ENCODE measurements at regions not wholly inside any gene's neighbourhood (a gene's known extent, or its start where the extent isn't known, plus 50 kb on each side); places are given as distances from the start of the nearest gene placed in this dataset.

GRCh38 chr14:42145766-42146165 is 539.1 kb downstream of the LRFN5 start:
- no peaks in the 10 kb centered on the region for H3K9me3 ChIP-seq (ENCODE audit: low read length)

GRCh38 chr14:42143114-42143513 is 536.4 kb downstream of the LRFN5 start:
- Histone ChIP-seq H3K27me3 (ENCODE audit: insufficient read depth, low read length) (no peaks in the 10 kb centered on the region), H3K36me3 (ENCODE audit: insufficient read depth, low read length) (no peaks in the 10 kb centered on the region), H3K4me1 (ENCODE audit: insufficient read depth, low read length) (no peaks in the 10 kb centered on the region), H2AFZ (ENCODE audit: low read depth, low read length) (no peak overlapping the region), H3K9me3 (ENCODE audit: low read length) (no peaks in the 10 kb centered on the region), H3K4me3 (ENCODE audit: low read length) (no peak overlapping the region)

More at GRCh38 chr14:42145766-42146165, 539.1 kb downstream of the LRFN5 start:
- Histone ChIP-seq H2AFZ (ENCODE audit: low read depth, low read length) (no peak overlapping the region), H3K4me3 (ENCODE audit: low read length) (no peak overlapping the region), H3K27me3 (ENCODE audit: insufficient read depth, low read length) (no peaks in the 10 kb centered on the region), H3K36me3 (ENCODE audit: insufficient read depth, low read length) (no peaks in the 10 kb centered on the region), H3K4me1 (ENCODE audit: insufficient read depth, low read length) (no peaks in the 10 kb centered on the region)

DNA sequence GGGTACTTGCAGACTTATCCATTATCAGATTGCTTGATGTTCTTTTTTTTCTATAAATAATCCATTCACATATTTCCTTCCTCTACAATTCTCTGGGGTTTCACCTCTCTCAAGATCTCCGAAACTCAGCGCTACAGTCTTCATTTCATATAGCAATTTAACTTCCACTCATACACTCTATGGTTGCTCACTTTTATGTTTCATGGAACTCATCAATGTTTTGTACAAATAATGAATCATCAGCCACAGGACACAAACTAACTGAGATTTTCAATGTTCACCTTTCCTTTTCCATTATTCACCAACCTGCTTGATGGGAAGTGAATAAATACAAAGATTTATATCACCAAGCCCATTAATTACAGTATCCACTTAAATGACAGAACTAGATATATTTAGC is 534.7 kb downstream of the LRFN5 start:
- Histone ChIP-seq H3K9me3 (ENCODE audit: low read length) (no peaks in the 10 kb centered on the region), H3K36me3 (ENCODE audit: insufficient read depth, low read length) (no peaks in the 10 kb centered on the region), H3K4me3 (ENCODE audit: low read length) (no peak overlapping the region), H2AFZ (ENCODE audit: low read depth, low read length) (no peak overlapping the region), H3K27me3 (ENCODE audit: insufficient read depth, low read length) (no peaks in the 10 kb centered on the region), H3K4me1 (ENCODE audit: insufficient read depth, low read length) (no peaks in the 10 kb centered on the region)

- Histone ChIP-seq H2AFZ (ENCODE audit: low read depth, low read length) (no peak overlapping the region), H3K36me3 (ENCODE audit: insufficient read depth, low read length) (no peaks in the 10 kb centered on the region), H3K4me1 (ENCODE audit: insufficient read depth, low read length) (no peaks in the 10 kb centered on the region), H3K9me3 (ENCODE audit: low read length) (no peaks in the 10 kb centered on the region), H3K27me3 (ENCODE audit: insufficient read depth, low read length) (no peaks in the 10 kb centered on the region), H3K4me3 (ENCODE audit: low read length) (no peak overlapping the region)
These were observed 534.2 kb downstream of the LRFN5 start for GRCh38 chr14:42140831-42141279.

- Histone ChIP-seq H2AFZ (ENCODE audit: low read depth, low read length) (no peak overlapping the region), H3K27me3 (ENCODE audit: insufficient read depth, low read length) (no peaks in the 10 kb centered on the region), H3K9me3 (ENCODE audit: low read length) (no peaks in the 10 kb centered on the region), H3K36me3 (ENCODE audit: insufficient read depth, low read length) (no peaks in the 10 kb centered on the region), H3K4me1 (ENCODE audit: insufficient read depth, low read length) (no peaks in the 10 kb centered on the region), H3K4me3 (ENCODE audit: low read length) (no peak overlapping the region)
These were observed 533.3 kb downstream of the LRFN5 start for GRCh38 chr14:42140001-42140400.

DNA sequence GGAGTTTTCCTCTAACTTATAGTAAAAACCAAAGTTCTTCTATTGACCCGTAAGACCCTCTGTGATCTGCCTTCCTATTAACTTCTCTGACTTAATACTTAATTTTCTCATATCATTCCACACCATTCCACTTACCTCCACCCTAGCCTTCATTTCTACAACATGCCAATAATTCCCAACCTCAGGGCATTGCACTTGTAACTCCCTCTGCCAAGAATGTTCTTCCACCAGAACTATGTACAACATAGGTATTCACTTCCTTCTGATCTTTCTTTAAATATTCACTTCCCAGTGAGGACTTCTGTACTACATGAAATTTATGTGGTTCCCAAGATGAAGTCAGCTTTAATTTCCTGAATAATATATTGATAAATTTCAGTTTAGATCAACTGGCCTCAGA is 531.7 kb downstream of the LRFN5 start:
- Histone ChIP-seq H2AFZ (ENCODE audit: low read depth, low read length) (no peak overlapping the region), H3K27me3 (ENCODE audit: insufficient read depth, low read length) (no peaks in the 10 kb centered on the region), H3K4me1 (ENCODE audit: insufficient read depth, low read length) (no peaks in the 10 kb centered on the region), H3K36me3 (ENCODE audit: insufficient read depth, low read length) (no peaks in the 10 kb centered on the region), H3K9me3 (ENCODE audit: low read length) (no peaks in the 10 kb centered on the region), H3K4me3 (ENCODE audit: low read length) (no peak overlapping the region)

GRCh38 chr14:42130815-42131214 is 524.1 kb downstream of the LRFN5 start:
- Histone ChIP-seq H3K4me1 (ENCODE audit: insufficient read depth, low read length) (no peaks in the 10 kb centered on the region), H3K4me3 (ENCODE audit: low read length) (no peak overlapping the region), H3K27me3 (ENCODE audit: insufficient read depth, low read length) (no peaks in the 10 kb centered on the region), H3K9me3 (ENCODE audit: low read length) (no peaks in the 10 kb centered on the region), H2AFZ (ENCODE audit: low read depth, low read length) (no peak overlapping the region), H3K36me3 (ENCODE audit: insufficient read depth, low read length) (no peaks in the 10 kb centered on the region)

- no peaks in the 10 kb centered on the region for H3K27me3 ChIP-seq (ENCODE audit: insufficient read depth, low read length)
- H2AFZ ChIP-seq (ENCODE audit: low read depth, low read length): no peak overlapping the region
- no peaks in the 10 kb centered on the region for H3K4me1 ChIP-seq (ENCODE audit: insufficient read depth, low read length)
- no peaks in the 10 kb centered on the region for H3K36me3 ChIP-seq (ENCODE audit: insufficient read depth, low read length)
- no peaks in the 10 kb centered on the region for H3K9me3 ChIP-seq (ENCODE audit: low read length)
- H3K4me3 ChIP-seq (ENCODE audit: low read length): no peak overlapping the region
These were observed 516.9 kb downstream of the LRFN5 start for GRCh38 chr14:42123526-42123925.

DNA sequence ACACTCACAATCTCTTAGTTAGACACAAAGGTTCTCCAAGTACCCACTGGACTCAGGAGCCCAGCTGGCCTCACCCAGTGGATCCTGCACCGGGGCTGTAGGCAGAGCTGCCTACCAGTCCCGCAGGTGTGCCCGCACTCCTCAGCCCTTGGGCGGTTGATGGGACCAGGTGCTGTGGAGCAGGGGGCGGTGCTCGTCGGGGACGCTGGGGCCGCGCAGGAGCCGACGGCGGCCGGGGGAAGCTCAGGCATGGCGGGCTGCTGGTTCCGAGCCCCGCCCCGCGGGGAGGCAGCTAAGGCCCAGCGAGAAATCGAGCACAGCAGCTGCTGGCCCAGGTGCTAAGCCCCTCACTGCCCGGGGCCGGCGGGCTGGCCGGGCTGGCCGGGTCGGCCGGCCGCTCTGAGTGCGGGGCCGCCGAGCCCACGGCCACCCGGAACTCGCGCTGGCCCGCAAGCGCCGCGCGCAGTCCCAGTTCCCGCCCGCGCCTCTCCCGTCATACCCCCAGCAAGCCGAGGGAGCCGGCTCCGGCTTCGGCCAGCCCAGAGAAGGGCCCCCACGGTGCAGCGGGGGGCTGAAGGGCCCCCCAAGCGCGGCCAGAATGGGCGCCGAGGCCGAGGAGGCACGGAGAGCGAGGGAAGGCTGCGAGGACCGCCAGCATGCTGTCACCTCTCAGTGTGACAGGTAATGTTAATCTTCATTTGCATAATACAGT is 506.8 kb downstream of the LRFN5 start:
- Histone ChIP-seq H3K36me3 (ENCODE audit: insufficient read depth, low read length) (no peaks in the 10 kb centered on the region), H2AFZ (ENCODE audit: low read depth, low read length) (no peak overlapping the region), H3K4me1 (ENCODE audit: insufficient read depth, low read length) (no peaks in the 10 kb centered on the region), H3K9me3 (ENCODE audit: low read length) (no peaks in the 10 kb centered on the region), H3K27me3 (ENCODE audit: insufficient read depth, low read length) (no peaks in the 10 kb centered on the region), H3K4me3 (ENCODE audit: low read length) (no peak overlapping the region)

DNA sequence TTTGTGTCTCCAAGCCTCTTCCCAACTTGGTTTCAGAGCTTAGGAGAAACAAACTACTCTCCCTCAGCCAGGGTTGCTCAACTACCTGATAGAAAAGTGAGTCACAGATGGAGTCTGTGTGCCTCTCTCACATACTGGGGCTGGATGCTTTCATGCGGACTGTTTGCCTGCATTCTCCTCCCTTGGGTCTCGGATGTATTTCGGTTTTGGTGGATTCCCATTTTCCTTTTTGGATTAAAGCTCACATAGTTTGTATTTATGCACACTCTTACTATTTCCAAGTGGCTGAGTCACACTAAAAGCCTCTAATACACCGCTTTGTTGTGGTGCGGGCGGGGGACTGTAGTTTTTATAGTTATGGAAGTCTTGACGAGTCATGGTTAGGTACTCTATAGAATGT is 505.4 kb downstream of the LRFN5 start:
- Histone ChIP-seq H3K36me3 (ENCODE audit: insufficient read depth, low read length) (no peaks in the 10 kb centered on the region), H3K4me3 (ENCODE audit: low read length) (no peak overlapping the region), H3K27me3 (ENCODE audit: insufficient read depth, low read length) (no peaks in the 10 kb centered on the region), H3K9me3 (ENCODE audit: low read length) (no peaks in the 10 kb centered on the region), H2AFZ (ENCODE audit: low read depth, low read length) (no peak overlapping the region), H3K4me1 (ENCODE audit: insufficient read depth, low read length) (no peaks in the 10 kb centered on the region)

GRCh38 chr14:42111355-42111754 is 504.7 kb downstream of the LRFN5 start:
- no peaks in the 10 kb centered on the region for H3K36me3 ChIP-seq (ENCODE audit: insufficient read depth, low read length)
- H3K4me3 ChIP-seq (ENCODE audit: low read length): no peak overlapping the region
- H3K27me3 ChIP-seq (ENCODE audit: insufficient read depth, low read length): peaks cover 3% of the 10 kb centered on the region
- no peaks in the 10 kb centered on the region for H3K9me3 ChIP-seq (ENCODE audit: low read length)
- no peaks in the 10 kb centered on the region for H3K4me1 ChIP-seq (ENCODE audit: insufficient read depth, low read length)
- no peak overlapping the region for H2AFZ ChIP-seq (ENCODE audit: low read depth, low read length)

GRCh38 chr14:42110167-42110566 is 503.5 kb downstream of the LRFN5 start:
- H3K27me3 ChIP-seq (ENCODE audit: insufficient read depth, low read length): peaks cover 3% of the 10 kb centered on the region
- H3K36me3 ChIP-seq (ENCODE audit: insufficient read depth, low read length): no peaks in the 10 kb centered on the region
- H3K4me3 ChIP-seq (ENCODE audit: low read length): no peak overlapping the region
- no peaks in the 10 kb centered on the region for H3K9me3 ChIP-seq (ENCODE audit: low read length)
- no peaks in the 10 kb centered on the region for H3K4me1 ChIP-seq (ENCODE audit: insufficient read depth, low read length)
- no peak overlapping the region for H2AFZ ChIP-seq (ENCODE audit: low read depth, low read length)

GRCh38 chr14:42095155-42095554 is 488.5 kb downstream of the LRFN5 start:
- no peak overlapping the region for H2AFZ ChIP-seq (ENCODE audit: low read depth, low read length)
- no peak overlapping the region for H3K4me3 ChIP-seq (ENCODE audit: low read length)
- no peaks in the 10 kb centered on the region for H3K27me3 ChIP-seq (ENCODE audit: insufficient read depth, low read length)
- H3K4me1 ChIP-seq (ENCODE audit: insufficient read depth, low read length): no peaks in the 10 kb centered on the region
- no peaks in the 10 kb centered on the region for H3K9me3 ChIP-seq (ENCODE audit: low read length)
- no peaks in the 10 kb centered on the region for H3K36me3 ChIP-seq (ENCODE audit: insufficient read depth, low read length)

DNA sequence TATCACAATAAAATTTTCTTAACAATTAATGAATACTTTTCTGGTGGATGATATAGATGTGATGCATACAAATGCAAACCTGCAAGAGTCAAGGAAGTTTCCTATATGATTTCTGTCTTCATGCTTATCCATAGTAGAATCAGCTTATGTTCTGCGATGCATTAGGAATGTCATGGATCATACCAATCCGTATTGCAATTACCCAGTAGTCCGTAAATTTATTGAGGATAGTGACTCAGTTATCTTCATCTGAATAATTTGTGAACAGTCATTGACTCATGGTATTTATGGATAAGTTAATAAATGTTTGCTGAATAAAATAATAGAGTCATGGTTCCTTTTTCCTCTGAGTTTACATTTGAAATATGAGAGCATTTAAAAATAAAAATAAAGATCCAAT is 483.4 kb downstream of the LRFN5 start:
- H3K4me1 ChIP-seq (ENCODE audit: insufficient read depth, low read length): no peaks in the 10 kb centered on the region
- no peaks in the 10 kb centered on the region for H3K9me3 ChIP-seq (ENCODE audit: low read length)
- H2AFZ ChIP-seq (ENCODE audit: low read depth, low read length): no peak overlapping the region
- no peaks in the 10 kb centered on the region for H3K36me3 ChIP-seq (ENCODE audit: insufficient read depth, low read length)
- no peaks in the 10 kb centered on the region for H3K27me3 ChIP-seq (ENCODE audit: insufficient read depth, low read length)
- H3K4me3 ChIP-seq (ENCODE audit: low read length): no peak overlapping the region

All from neuron (in vitro differentiated cells).